Stomach (tissue), 8 donors: ENCODE measurements at regions not wholly inside any gene's neighbourhood (a gene's known extent, or its start where the extent isn't known, plus 50 kb on each side); places are given as distances from the start of the nearest gene placed in this dataset.

Experiments
- DNase-seq, 2 donors: peaks; one replicate each; pipeline versions ENCODE4 v3.0.0 to v3.0.0-alpha.2; 2013 to 2019
- H3K27ac ChIP-seq, 5 donors: fragments of 200-600 bp in 4 of 5; sonication (generic) in 4 of 5; one replicate each; pipeline ENCODE4 v1.5.1; 2013 to 2019; ENCODE audit warnings: mild to moderate bottlenecking in 1 of 5, moderate library complexity in 1 of 5
- H3K27me3 ChIP-seq, 3 donors: fragments of 200-600 bp; sonication (generic); one replicate each; pipeline ENCODE4 v1.5.1; 2017 to 2019; ENCODE audit warnings: mixed run types in 1 of 3
- H3K36me3 ChIP-seq, 4 donors: fragments of 200-600 bp; sonication (generic); 1 replicate in 3 of 4; 2 replicates in 1 of 4; pipeline ENCODE4 v1.5.1; 2016 to 2019
- H3K4me1 ChIP-seq, 4 donors: fragments of 200-600 bp; sonication (generic); one replicate each; pipeline ENCODE4 v1.5.1; 2016 to 2019
- H3K4me3 ChIP-seq, 4 donors: fragments of 200-600 bp; sonication (generic) in 3 of 4; one replicate each; pipeline ENCODE4 v1.5.1; 2016 to 2019; ENCODE audit warnings: mild to moderate bottlenecking in 1 of 4
- H3K9me3 ChIP-seq, 4 donors: fragments of 200-600 bp; sonication (generic); one replicate each; pipeline ENCODE4 v1.5.1; 2016 to 2019
- EP300 ChIP-seq: sonication (generic); formaldehyde crosslinking; IDR thresholded peaks from one replicate; pipeline ENCODE4 v1.6.1; 2017; ENCODE audit warnings: antibody characterized with exemption
- POLR2A ChIP-seq, 4 donors: fragments of 450-650 bp; IDR thresholded peaks; one replicate each; pipeline ENCODE4 v1.6.1; 2016; ENCODE audit warnings: antibody characterized with exemption in 4 of 4, control low read depth in 2 of 4, mild to moderate bottlenecking in 1 of 4, moderate library complexity in 1 of 4
- POLR2AphosphoS5 ChIP-seq, 3 donors: sonication (generic); formaldehyde crosslinking; IDR thresholded peaks; one replicate each; pipeline ENCODE4 v1.6.1; 2016; ENCODE audit warnings: antibody characterized with exemption in 3 of 3
- WGBS, 5 donors: extraction: QIAGEN DNeasy Blood & Tissue Kit in 3 of 5; methylation state at CpG; one replicate each; pipeline versions ENCODE4 v1.1.5 to v1.1.7; 2013 to 2018; 5-methylcytosine and 5-hydroxymethylcytosine counted together
- intact Hi-C: fragments of 100-400 bp; cut with DNase I; formaldehyde crosslinking; loops from one replicate; pipeline ENCODE4 v1.15.1; 2023; ENCODE audit warnings: low total_unique reads
- TF ChIP-seq, protein P1 (sequence below), 7 experiments: fragments of 450-650 bp in 4 of 7; fragments of 200-600 bp in 3 of 7; sonication (generic) in 3 of 7; IDR thresholded peaks; one replicate each; pipeline ENCODE4 v1.5.1; 2016 to 2019; ENCODE audit warnings: antibody characterized with exemption in 7 of 7, control low read depth in 2 of 7, mild to moderate bottlenecking in 1 of 7
- donor health status: healthy with polysubstance abuse.
- donor health status: Bipolar disorder and iron deficiency.
- donor health status: healthy.

DNA sequence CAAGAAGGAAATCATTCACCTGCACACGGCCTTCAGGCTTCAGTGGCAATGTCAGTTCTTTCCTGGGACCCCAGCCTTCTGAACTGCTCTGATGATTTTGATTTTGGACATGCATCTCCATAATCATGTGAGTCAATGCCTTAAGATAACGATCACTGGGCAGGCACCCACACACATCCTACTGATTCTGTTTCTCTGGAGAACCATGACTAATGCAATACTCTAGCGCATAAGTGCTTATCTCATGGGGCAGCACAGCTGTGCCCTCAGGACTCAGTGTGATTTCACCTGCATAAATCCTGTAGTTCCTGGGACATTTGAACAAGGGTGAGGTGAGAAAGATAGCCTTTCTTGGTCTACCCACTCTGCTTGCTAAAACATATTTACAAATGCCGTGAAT is 144.6 kb downstream of the AKAIN1 start:
- intact Hi-C loops: no loop called here
- DNase-seq: no peak
- H3K36me3 ChIP-seq: no peaks in the 10 kb centered on the region
- WGBS, 5 donors: 35 to 49% (median 40%) methylated on average over 4 of the region's 4 CpGs
- H3K27ac ChIP-seq: no peak overlapping the region
- H3K4me1 ChIP-seq: no peaks in the 10 kb centered on the region
- TF ChIP-seq, protein P1, sequence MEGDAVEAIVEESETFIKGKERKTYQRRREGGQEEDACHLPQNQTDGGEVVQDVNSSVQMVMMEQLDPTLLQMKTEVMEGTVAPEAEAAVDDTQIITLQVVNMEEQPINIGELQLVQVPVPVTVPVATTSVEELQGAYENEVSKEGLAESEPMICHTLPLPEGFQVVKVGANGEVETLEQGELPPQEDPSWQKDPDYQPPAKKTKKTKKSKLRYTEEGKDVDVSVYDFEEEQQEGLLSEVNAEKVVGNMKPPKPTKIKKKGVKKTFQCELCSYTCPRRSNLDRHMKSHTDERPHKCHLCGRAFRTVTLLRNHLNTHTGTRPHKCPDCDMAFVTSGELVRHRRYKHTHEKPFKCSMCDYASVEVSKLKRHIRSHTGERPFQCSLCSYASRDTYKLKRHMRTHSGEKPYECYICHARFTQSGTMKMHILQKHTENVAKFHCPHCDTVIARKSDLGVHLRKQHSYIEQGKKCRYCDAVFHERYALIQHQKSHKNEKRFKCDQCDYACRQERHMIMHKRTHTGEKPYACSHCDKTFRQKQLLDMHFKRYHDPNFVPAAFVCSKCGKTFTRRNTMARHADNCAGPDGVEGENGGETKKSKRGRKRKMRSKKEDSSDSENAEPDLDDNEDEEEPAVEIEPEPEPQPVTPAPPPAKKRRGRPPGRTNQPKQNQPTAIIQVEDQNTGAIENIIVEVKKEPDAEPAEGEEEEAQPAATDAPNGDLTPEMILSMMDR (IDR thresholded peaks at IDR 0.05): no peak
- no peak for TF ChIP-seq EP300
- no peak for TF ChIP-seq POLR2A (IDR thresholded peaks at IDR 0.05)
- no peak for TF ChIP-seq POLR2AphosphoS5 (IDR thresholded peaks at IDR 0.05)
- H3K9me3 ChIP-seq: peaks cover 0 to 4% (median 0%) of the 10 kb centered on the region in 4 donors
- H3K27me3 ChIP-seq: no peaks in the 10 kb centered on the region
- no peak overlapping the region for H3K4me3 ChIP-seq

DNA sequence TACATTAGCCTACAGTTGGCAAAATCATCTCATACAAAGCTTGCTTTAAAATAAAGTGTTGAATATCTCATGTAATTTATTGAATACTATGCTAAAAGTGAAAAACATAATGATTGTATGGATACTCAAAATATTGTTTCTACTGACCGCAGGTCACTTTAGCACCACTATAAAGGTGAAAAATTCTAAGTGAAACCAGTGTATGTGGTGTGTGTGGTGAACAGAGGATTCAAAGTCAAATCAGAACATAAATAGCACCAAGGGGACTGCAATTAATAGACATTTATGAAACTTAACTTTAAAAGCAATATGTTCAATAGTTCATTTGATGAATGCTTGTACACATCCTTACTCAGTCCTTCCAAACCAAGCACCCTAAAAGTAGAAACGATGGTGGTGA is 145.8 kb downstream of the AKAIN1 start:
- Histone ChIP-seq H3K9me3 (peaks cover 0 to 4% (median 0%) of the 10 kb centered on the region in 4 donors), H3K4me3 (no peak overlapping the region), H3K36me3 (no peaks in the 10 kb centered on the region), H3K4me1 (no peaks in the 10 kb centered on the region), H3K27me3 (no peaks in the 10 kb centered on the region), H3K27ac (no peak overlapping the region)
- DNase-seq: no peak
- intact Hi-C loops: no loop called here
- WGBS, 5 donors: 76 to 90% (median 79%) methylated on average over 2 of the region's 2 CpGs
- TF ChIP-seq POLR2A (IDR thresholded peaks at IDR 0.05) (no peak), EP300 (no peak), POLR2AphosphoS5 (IDR thresholded peaks at IDR 0.05) (no peak)
- TF ChIP-seq, protein P1 (IDR thresholded peaks at IDR 0.05): no peak

DNA sequence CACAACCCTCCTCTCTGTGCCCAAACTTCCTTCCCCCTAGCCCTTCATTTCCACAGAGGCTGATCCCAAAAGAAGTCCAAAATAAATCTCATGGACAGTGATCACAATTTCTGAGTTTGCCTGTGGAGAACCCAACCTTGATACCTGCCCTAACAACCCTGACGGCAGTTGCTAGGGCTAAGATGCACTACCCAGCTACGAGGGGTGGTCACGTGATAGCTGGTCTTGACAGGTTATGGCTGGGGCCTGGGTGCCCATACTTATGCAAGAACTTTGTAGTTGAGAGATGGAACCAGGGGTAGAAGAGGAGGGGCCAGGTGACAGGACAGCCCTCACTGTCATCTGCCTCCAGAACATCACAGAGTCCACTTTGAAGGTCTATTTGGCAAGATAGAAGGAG is 147.9 kb downstream of the AKAIN1 start:
- H3K36me3 ChIP-seq: no peaks in the 10 kb centered on the region
- 75 to 91% (median 89%) methylated on average over 3 of the region's 3 CpGs for WGBS, 5 donors
- no peaks in the 10 kb centered on the region for H3K4me1 ChIP-seq
- peaks cover 0 to 4% (median 0%) of the 10 kb centered on the region in 4 donors for H3K9me3 ChIP-seq
- H3K27ac ChIP-seq: no peak overlapping the region
- no peak for TF ChIP-seq POLR2A (IDR thresholded peaks at IDR 0.05)
- TF ChIP-seq, protein P1 (IDR thresholded peaks at IDR 0.05): no peak
- no peak for TF ChIP-seq EP300
- no peak for TF ChIP-seq POLR2AphosphoS5 (IDR thresholded peaks at IDR 0.05)
- intact Hi-C loops: no loop called here
- DNase-seq: no peak
- no peak overlapping the region for H3K4me3 ChIP-seq
- no peaks in the 10 kb centered on the region for H3K27me3 ChIP-seq

DNA sequence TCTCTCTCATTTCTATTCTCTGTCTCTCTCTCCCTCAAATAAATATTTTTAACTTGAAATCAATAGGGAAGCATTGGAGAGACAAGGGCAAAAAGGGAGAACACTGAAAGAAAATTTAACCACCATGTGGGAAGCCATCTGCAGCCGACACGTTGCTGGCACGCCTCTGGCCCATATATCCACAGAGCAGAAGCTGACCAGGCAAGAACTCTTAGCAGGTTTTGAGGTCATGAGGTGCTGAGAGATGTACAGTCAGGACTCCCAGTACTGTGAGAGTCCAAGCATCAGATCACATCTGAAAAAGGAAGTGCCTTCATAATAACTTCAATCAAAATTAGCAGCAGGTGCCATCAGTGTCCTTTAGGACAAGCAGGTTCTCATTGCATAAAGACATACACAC is 156.6 kb downstream of the AKAIN1 start:
- H3K27ac ChIP-seq: no peak overlapping the region
- intact Hi-C loops: no loop called here
- no peak for DNase-seq
- TF ChIP-seq EP300 (no peak), POLR2A (IDR thresholded peaks at IDR 0.05) (no peak), POLR2AphosphoS5 (IDR thresholded peaks at IDR 0.05) (no peak)
- TF ChIP-seq, protein P1 (IDR thresholded peaks at IDR 0.05): no peak
- no peak overlapping the region for H3K4me3 ChIP-seq
- peaks cover 0 to 7% (median 3%) of the 10 kb centered on the region in 4 donors for H3K9me3 ChIP-seq
- H3K27me3 ChIP-seq: no peaks in the 10 kb centered on the region
- no peaks in the 10 kb centered on the region for H3K4me1 ChIP-seq
- WGBS, 5 donors: 77 to 89% (median 84%) methylated on average over 3 of the region's 3 CpGs
- H3K36me3 ChIP-seq: no peaks in the 10 kb centered on the region
